T-cell (primary cell): ENCODE measurements at regions not wholly inside any gene's neighbourhood (a gene's known extent, or its start where the extent isn't known, plus 50 kb on each side); places are given as distances from the start of the nearest gene placed in this dataset.

Source experiments
- ATAC-seq, 4 experiments: fragments of 200-7000 bp in 3 of 4; fragments of 150-1000 bp in 1 of 4; cut with Tn5 transposase; replicated peaks in 1 of 4; 1 replicate in 3 of 4; 2 replicates in 1 of 4; pipeline ENCODE4 v1.10.0; 2021; ENCODE audit warnings: moderate library complexity in 3 of 4, mild to moderate bottlenecking in 2 of 4, moderate number of reproducible peaks in 1 of 4
- CTCF ChIA-PET, 2 donors: fragments of 300-600 bp; sonication (Branson Sonifier 250); formaldehyde crosslinking; loops; one replicate each; lab custom pipeline; 2022; ENCODE audit warnings: antibody characterized with exemption in 2 of 2; lab: Charles Lee
- POLR2A ChIA-PET, 2 donors: fragments of 300-600 bp; sonication (Branson Sonifier 250); formaldehyde crosslinking; loops; one replicate each; lab custom pipeline; 2022; ENCODE audit warnings: antibody characterized with exemption in 2 of 2; lab: Charles Lee
- DNase-seq, 35 experiments: peaks; one replicate each; pipeline versions ENCODE4 v3.0.0 to v3.0.0-alpha.2; 2013 to 2023
- H3K27ac ChIP-seq: one replicate; pipeline ENCODE4 v1.5.1; 2013; ENCODE audit warnings: low read length
- H3K27me3 ChIP-seq, 2 experiments: replicated peaks in 1 of 2; 1 replicate in 1 of 2; 2 replicates in 1 of 2; pipeline versions ENCODE4 v1.6.1 to v1.7.0; 2013; ENCODE audit warnings: low read length in 1 of 2, mixed read lengths in 1 of 2; ENCODE audit not compliant: control insufficient read depth in 2 of 2, insufficient read depth in 2 of 2; ENCODE audit errors: extremely low read depth in 1 of 2
- H3K36me3 ChIP-seq, 2 donors: 1 replicate in 1 of 2; 2 replicates in 1 of 2; pipeline versions ENCODE4 v1.6.1 to v1.7.0; 2013; ENCODE audit warnings: low read length in 1 of 2; ENCODE audit not compliant: control insufficient read depth in 2 of 2, insufficient read depth in 1 of 2; ENCODE audit errors: extremely low read depth in 1 of 2
- H3K4me1 ChIP-seq, 2 experiments: 1 replicate in 1 of 2; 2 replicates in 1 of 2; pipeline versions ENCODE4 v1.6.1 to v1.7.0; 2013; ENCODE audit warnings: low read length in 2 of 2, mixed read lengths in 1 of 2; ENCODE audit not compliant: insufficient read depth in 2 of 2, control insufficient read depth in 1 of 2; ENCODE audit errors: extremely low read depth in 1 of 2
- H3K4me3 ChIP-seq, 2 donors: 1 replicate in 1 of 2; 2 replicates in 1 of 2; pipeline versions ENCODE4 v1.5.1 to v1.7.0; 2013; ENCODE audit warnings: mild to moderate bottlenecking in 2 of 2, low read length in 1 of 2, moderate library complexity in 1 of 2; ENCODE audit not compliant: control insufficient read depth in 1 of 2; ENCODE audit errors: extremely low read depth in 1 of 2
- H3K9me3 ChIP-seq: 2 replicates; pipeline ENCODE4 v1.7.0; 2013
- H3K27ac Mint-ChIP-seq, 2 donors: one replicate each; pipeline ENCODE4 v1.8.0; 2020 to 2021; ENCODE audit warnings: mild to moderate bottlenecking in 2 of 2, mixed read lengths in 2 of 2
- H3K27me3 Mint-ChIP-seq, 2 donors: one replicate each; pipeline ENCODE4 v1.8.0; 2021 to 2022; ENCODE audit warnings: mixed read lengths in 2 of 2
- H3K36me3 Mint-ChIP-seq: one replicate; pipeline ENCODE4 v1.8.0; 2021; ENCODE audit warnings: mixed read lengths
- H3K4me1 Mint-ChIP-seq, 3 donors: one replicate each; pipeline ENCODE4 v1.8.0; 2020 to 2022; ENCODE audit warnings: mixed read lengths in 3 of 3, mild to moderate bottlenecking in 1 of 3
- H3K4me3 Mint-ChIP-seq, 3 donors: one replicate each; pipeline ENCODE4 v1.8.0; 2020 to 2022; ENCODE audit warnings: mild to moderate bottlenecking in 3 of 3, mixed read lengths in 3 of 3, moderate library complexity in 3 of 3
- H3K9me3 Mint-ChIP-seq, 3 donors: one replicate each; pipeline ENCODE4 v1.8.0; 2020 to 2022; ENCODE audit warnings: mixed read lengths in 3 of 3
- WGBS: methylation state at CpG from one replicate; pipeline ENCODE4 v1.1.5; 2013; ENCODE audit warnings: missing lambda C conversion rate; ENCODE audit not compliant: insufficient coverage; 5-methylcytosine and 5-hydroxymethylcytosine counted together

DNA sequence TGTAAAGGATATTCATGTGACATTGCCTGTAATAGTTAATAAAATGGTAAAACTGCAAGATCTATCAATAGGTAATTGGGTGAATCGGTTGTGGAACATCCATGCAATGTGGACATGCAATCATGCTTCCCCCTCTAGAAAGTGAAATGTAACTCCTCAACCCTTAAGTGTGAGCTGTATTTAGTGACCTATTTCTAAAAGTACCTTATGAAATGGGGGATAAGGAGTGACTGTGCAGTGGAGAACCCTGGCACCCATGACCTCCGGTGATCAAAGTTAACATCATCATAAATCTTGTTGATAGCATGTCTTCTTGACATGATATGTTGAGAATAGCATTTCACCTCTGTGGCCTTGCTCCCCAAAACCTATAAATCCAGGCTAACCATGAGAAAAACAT, 53.6 kb upstream of the PPARGC1A start:
- CTCF ChIA-PET = interaction anchor here in 1 of 2 donors (0.6 kb wide), 1 partner anchor 42 kb away, joined by 5 read pairs; no protein-coding TSS in a partner anchor
- no peaks in the 10 kb centered on the region for H3K4me1 ChIP-seq
- no CpG with 5 or more reads among the region's 2 CpGs for WGBS
- H3K9me3 ChIP-seq = no peaks in the 10 kb centered on the region
- Mint-ChIP-seq H3K9me3 (peaks cover 0 to 5% (median 3%) of the 10 kb centered on the region in 3 donors), H3K4me3 (no peak overlapping the region), H3K27me3 (peaks cover 0 to 3% of the 10 kb centered on the region in 2 donors), H3K27ac (no peak overlapping the region), H3K4me1 (no peaks in the 10 kb centered on the region), H3K36me3 (no peaks in the 10 kb centered on the region)
- ATAC-seq (no peak), DNase-seq (no peak)
- no peak overlapping the region for H3K4me3 ChIP-seq
- H3K36me3 ChIP-seq = no peaks in the 10 kb centered on the region
- H3K27me3 ChIP-seq = no peaks in the 10 kb centered on the region
- POLR2A ChIA-PET = no interaction called here
- H3K27ac ChIP-seq = no peak overlapping the region

DNA sequence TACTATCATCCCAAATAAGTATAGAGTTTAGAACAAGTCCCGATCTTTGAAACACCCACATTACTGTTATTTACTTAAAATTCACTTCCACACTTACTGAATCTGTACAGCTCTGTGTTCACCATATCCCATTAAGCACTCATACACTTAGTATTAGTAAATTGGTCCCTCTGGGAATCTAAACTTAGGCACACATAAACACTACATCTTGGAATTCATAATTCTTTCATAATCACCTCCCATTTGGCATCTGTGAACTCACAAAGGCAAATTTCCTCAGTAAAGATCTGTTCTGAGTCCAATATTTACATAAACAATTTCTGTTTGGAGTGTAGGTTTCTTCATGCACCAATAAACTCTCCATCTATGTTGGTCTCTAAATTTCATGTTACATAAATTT, 52.6 kb upstream of the PPARGC1A start:
- Histone ChIP-seq H3K36me3 (no peaks in the 10 kb centered on the region), H3K4me1 (no peaks in the 10 kb centered on the region), H3K27me3 (no peaks in the 10 kb centered on the region), H3K4me3 (no peak overlapping the region), H3K9me3 (no peaks in the 10 kb centered on the region), H3K27ac (no peak overlapping the region)
- H3K9me3 Mint-ChIP-seq = peaks cover 0 to 8% (median 3%) of the 10 kb centered on the region in 3 donors
- CTCF ChIA-PET = no interaction called here
- POLR2A ChIA-PET = no interaction called here
- peaks cover 0 to 3% of the 10 kb centered on the region in 2 donors for H3K27me3 Mint-ChIP-seq
- H3K27ac Mint-ChIP-seq = no peak overlapping the region
- no peak for DNase-seq
- no peak for ATAC-seq
- WGBS = 100% methylated on average over 1 of the region's 1 CpG
- no peaks in the 10 kb centered on the region for H3K4me1 Mint-ChIP-seq
- no peak overlapping the region for H3K4me3 Mint-ChIP-seq
- no peaks in the 10 kb centered on the region for H3K36me3 Mint-ChIP-seq
